Endothelial cell of umbilical vein (primary cell): ENCODE measurements at regions not wholly inside any gene's neighbourhood (a gene's known extent, or its start where the extent isn't known, plus 50 kb on each side); places are given as distances from the start of the nearest gene placed in this dataset.
A peak's percentile ranks its signal among the peaks of the same experiment; 100 is the strongest.

Experiments used
- BruUV-seq: library from RNA; stranded (reverse); fragments of 400-500 nt; replicated peaks from 2 replicates; lab custom pipeline; 2021; lab: Mats Ljungman, UMichigan
- CTCF ChIA-PET: fragments of 300-600, 350-600 bp; sonication (Branson Sonifier 250); formaldehyde crosslinking; loops from one replicate; lab custom pipeline; 2021; ENCODE audit warnings: antibody characterized with exemption, inconsistent platforms; lab: Charles Lee
- POLR2A ChIA-PET: fragments of 300-600, 350-600 bp; sonication (Branson Sonifier 250); formaldehyde crosslinking; loops from one replicate; lab custom pipeline; 2021; ENCODE audit warnings: antibody characterized with exemption, inconsistent platforms; lab: Charles Lee
- DNase-seq: peaks from one replicate; pipeline ENCODE4 v3.0.0-alpha.2; 2011; ENCODE audit warnings: low read depth, low spot score
- FAIRE-seq: peaks from 2 replicates; lab custom pipeline; 2011; peaks lifted over from hg19 to GRCh38; lab: Jason Lieb, UNC
- H2AFZ ChIP-seq: 2 replicates; pipeline ENCODE4 v1.6.0; 2012; ENCODE audit warnings: low read depth, low read length, control low read depth, inconsistent platforms
- H3K27ac ChIP-seq: 2 replicates; pipeline ENCODE4 v1.5.1; 2011; ENCODE audit warnings: low read depth, mild to moderate bottlenecking, control low read depth, low read length, moderate library complexity; ENCODE audit not compliant: insufficient read depth
- H3K27me3 ChIP-seq, 2 experiments: 2 replicates each; pipeline versions ENCODE4 v1.6.0 to v1.6.1; 2011; ENCODE audit warnings: low read length in 2 of 2, mixed read lengths in 1 of 2; ENCODE audit not compliant: control insufficient read depth in 2 of 2, insufficient read depth in 2 of 2
- H3K36me3 ChIP-seq, 2 experiments: 2 replicates in 1 of 2; 3 replicates in 1 of 2; pipeline ENCODE4 v1.5.1; 2011; ENCODE audit warnings: low read length in 2 of 2, mild to moderate bottlenecking in 1 of 2, moderate library complexity in 1 of 2; ENCODE audit not compliant: control insufficient read depth in 2 of 2, insufficient read depth in 2 of 2; ENCODE audit errors: extremely low read depth in 1 of 2
- H3K4me1 ChIP-seq: 3 replicates; pipeline ENCODE4 v1.5.1; 2011; ENCODE audit warnings: mild to moderate bottlenecking, low read length; ENCODE audit not compliant: control insufficient read depth, insufficient read depth; ENCODE audit errors: extremely low read depth
- H3K4me2 ChIP-seq: 2 replicates; pipeline ENCODE4 v1.6.1; 2011; ENCODE audit warnings: low read length, control low read depth, mixed read lengths; ENCODE audit not compliant: insufficient read depth
- H3K4me3 ChIP-seq, 3 experiments: fragments of 200-600 bp in 1 of 3; sonication (generic), shearing (Covaris generic) in 1 of 3; replicated peaks in 1 of 3; 2 replicates each; pipeline ENCODE4 v1.5.1; 2011 to 2016; ENCODE audit warnings: control low read depth in 3 of 3, low read length in 3 of 3, mild to moderate bottlenecking in 2 of 3, inconsistent platforms in 1 of 3, low read depth in 1 of 3, moderate library complexity in 1 of 3; ENCODE audit not compliant: insufficient read depth in 1 of 3
- H3K79me2 ChIP-seq: 2 replicates; pipeline ENCODE4 v1.6.0; 2012; ENCODE audit warnings: low read length, inconsistent platforms; ENCODE audit not compliant: control insufficient read depth, insufficient read depth
- H3K9ac ChIP-seq: replicated peaks from 2 replicates; pipeline ENCODE3; 2011; ENCODE audit warnings: low read length, control low read depth; ENCODE audit not compliant: insufficient read depth; ENCODE audit errors: extremely low read depth
- H3K9me1 ChIP-seq: replicated peaks from 3 replicates; pipeline ENCODE4 v1.6.0; 2011; ENCODE audit warnings: mild to moderate bottlenecking, low read length; ENCODE audit not compliant: control insufficient read depth, insufficient read depth; ENCODE audit errors: extremely low read depth
- H3K9me3 ChIP-seq: replicated peaks from 2 replicates; pipeline ENCODE4 v1.5.1; 2012; ENCODE audit warnings: low read length, inconsistent platforms; ENCODE audit not compliant: control insufficient read depth, insufficient read depth
- H4K20me1 ChIP-seq: replicated peaks from 2 replicates; pipeline ENCODE3; 2011; ENCODE audit warnings: mild to moderate bottlenecking, low read length; ENCODE audit not compliant: control insufficient read depth, insufficient read depth; ENCODE audit errors: extremely low read depth
- CTCF ChIP-seq, 2 donors: IDR thresholded peaks; 1 replicate in 1 of 2; 2 replicates in 1 of 2; pipeline ENCODE4 v1.5.1; 2011; ENCODE audit warnings: low read length in 2 of 2, mild to moderate bottlenecking in 2 of 2, moderate library complexity in 2 of 2, control low read depth in 1 of 2, inconsistent platforms in 1 of 2, low read depth in 1 of 2; ENCODE audit not compliant: insufficient read depth in 1 of 2; ENCODE audit errors: extremely low read depth in 1 of 2
- EZH2 ChIP-seq: IDR thresholded peaks from 2 replicates; pipeline ENCODE4 v1.6.1; 2012; ENCODE audit warnings: borderline replicate concordance, low read depth, mild to moderate bottlenecking, moderate library complexity, low read length, inconsistent platforms; ENCODE audit not compliant: severe bottlenecking
- FOS ChIP-seq: IDR thresholded peaks from 2 replicates; pipeline ENCODE4 v1.6.1; 2011; ENCODE audit warnings: mild to moderate bottlenecking, low read length, moderate library complexity, borderline replicate concordance; ENCODE audit not compliant: insufficient read depth
- GATA2 ChIP-seq: IDR thresholded peaks from 2 replicates; pipeline ENCODE4 v1.7.0; 2011; ENCODE audit warnings: low read depth, mild to moderate bottlenecking, moderate library complexity, mixed read lengths, low read length; ENCODE audit not compliant: insufficient read length, insufficient read depth
- JUN ChIP-seq: IDR thresholded peaks from 2 replicates; pipeline ENCODE4 v1.6.1; 2011; ENCODE audit warnings: borderline replicate concordance, low read depth; ENCODE audit not compliant: insufficient read length, insufficient read depth
- MAX ChIP-seq: IDR thresholded peaks from 2 replicates; pipeline ENCODE4 v1.6.1; 2011; ENCODE audit not compliant: insufficient read depth, insufficient read length
- MYC ChIP-seq: IDR thresholded peaks from one replicate; pipeline ENCODE4 v1.6.1; 2011; ENCODE audit warnings: mild to moderate bottlenecking, low read depth, low read length
- POLR2A ChIP-seq: IDR thresholded peaks from 2 replicates; pipeline ENCODE4 v1.6.1; 2012; ENCODE audit warnings: low read depth, mild to moderate bottlenecking, control low read depth, low read length
- POLR2AphosphoS5 ChIP-seq: IDR thresholded peaks from 2 replicates; pipeline ENCODE4 v1.6.1; 2012; ENCODE audit warnings: low read depth, mild to moderate bottlenecking, control low read depth, low read length, moderate library complexity; ENCODE audit not compliant: insufficient read depth
- dilution Hi-C: fragments of 300-500 bp; cut with MboI; formaldehyde crosslinking; loops from one replicate; pipeline ENCODE4 v1.15.0; 2019; ENCODE audit warnings: low sequenced_read_pairs; ENCODE audit not compliant: extremely low pct_ligation_motif_present
- intact Hi-C: fragments of 100-400 bp; cut with micrococcal nuclease; formaldehyde crosslinking; loops from one replicate; pipeline ENCODE4 v1.10.0; 2022

- POLR2A ChIA-PET, result no interaction called here
- TF ChIP-seq FOS, result peak; percentile 54
- no peak for TF ChIP-seq GATA2
- no peak for TF ChIP-seq MYC
- no peak for TF ChIP-seq POLR2AphosphoS5
- Histone ChIP-seq H3K27me3 (no peaks in the 10 kb centered on the region), H3K36me3 (no peaks in the 10 kb centered on the region), H4K20me1 (no peaks in the 10 kb centered on the region), H3K9me1 (no peaks in the 10 kb centered on the region), H3K4me2 (peak overlapping the region; percentile 28), H3K4me1 (peaks cover 72% of the 10 kb centered on the region), H3K9ac (no peak overlapping the region), H2AFZ (no peak overlapping the region), H3K79me2 (peaks cover 5% of the 10 kb centered on the region), H3K9me3 (no peaks in the 10 kb centered on the region), H3K4me3 (peak overlapping the region in 1 of 3 experiments; percentile 33), H3K27ac (peak overlapping the region; percentile 100)
- BruUV-seq, result no TSS peak
- intact Hi-C loops (loop anchor here (10.0 kb wide), 3 partner anchors 197 to 397 kb away; no protein-coding TSS in a partner anchor), dilution Hi-C loops (no loop called here)
- FAIRE-seq (no peak), DNase-seq (peak; percentile 30)
- CTCF ChIA-PET, result no interaction called here
These were observed 984.5 kb upstream of the CDH2 start for GRCh38 chr18:29161429-29161828.

GRCh38 chr18:29160170-29160569 lies 983.2 kb upstream of the CDH2 start:
- no peak for FAIRE-seq
- Histone ChIP-seq H3K4me1 (peaks cover 72% of the 10 kb centered on the region), H3K27me3 (no peaks in the 10 kb centered on the region), H3K36me3 (no peaks in the 10 kb centered on the region), H4K20me1 (no peaks in the 10 kb centered on the region), H2AFZ (no peak overlapping the region), H3K9ac (no peak overlapping the region), H3K9me1 (no peaks in the 10 kb centered on the region), H3K79me2 (peaks cover 5% of the 10 kb centered on the region), H3K4me3 (no peak overlapping the region), H3K4me2 (no peak overlapping the region), H3K9me3 (no peaks in the 10 kb centered on the region), H3K27ac (no peak overlapping the region)
- DNase-seq, result peak; percentile 12
- dilution Hi-C loops, result no loop called here
- TF ChIP-seq FOS, result no peak
- TF ChIP-seq EZH2, result no peak
- TF ChIP-seq CTCF (IDR thresholded peaks at IDR 0.05; ENCODE audit: extremely low read depth in 1 of 2, insufficient read depth in 1 of 2, low read depth in 1 of 2, low read length in 2 of 2), result no peak
- TF ChIP-seq MYC, result no peak
- TF ChIP-seq POLR2AphosphoS5, result no peak
- no peak for TF ChIP-seq MAX
- no peak for TF ChIP-seq GATA2
- TF ChIP-seq JUN, result no peak
- no peak for TF ChIP-seq POLR2A
- POLR2A ChIA-PET, result no interaction called here
- intact Hi-C loops, result loop anchor here (10.0 kb wide), 3 partner anchors 195 to 395 kb away; no protein-coding TSS in a partner anchor
- CTCF ChIA-PET, result no interaction called here
- BruUV-seq, result no TSS peak
